T follicular helper cell (primary cell): ENCODE measurements at regions not wholly inside any gene's neighbourhood (a gene's known extent, or its start where the extent isn't known, plus 50 kb on each side); places are given as distances from the start of the nearest gene placed in this dataset.

Source experiments
- DNase-seq: peaks from one replicate; pipeline ENCODE4 v3.0.0-alpha.2; 2020; ENCODE audit warnings: low read depth

GRCh38 chr18:38923540-38923939 lies 1357.9 kb upstream of the CELF4 start:
- no peak for DNase-seq

GRCh38 chr18:38923126-38923525 lies 1357.5 kb upstream of the CELF4 start:
- DNase-seq, result no peak

GRCh38 chr18:38909972-38910371 lies 1344.4 kb upstream of the CELF4 start:
- DNase-seq, result no peak

GRCh38 chr18:38902796-38903195 lies 1337.2 kb upstream of the CELF4 start:
- DNase-seq, result no peak

GRCh38 chr18:38900445-38900844 lies 1334.8 kb upstream of the CELF4 start:
- DNase-seq, result no peak

GRCh38 chr18:38900031-38900430 lies 1334.4 kb upstream of the CELF4 start:
- DNase-seq, result no peak

- no peak for DNase-seq
These were observed 1333.7 kb upstream of the CELF4 start for GRCh38 chr18:38899252-38899651.

GRCh38 chr18:38898167-38898566 lies 1332.6 kb upstream of the CELF4 start:
- no peak for DNase-seq

- DNase-seq, result no peak
These were observed 1330.0 kb upstream of the CELF4 start for GRCh38 chr18:38895560-38895959.

GRCh38 chr18:38887671-38888020 lies 1322.0 kb upstream of the CELF4 start:
- DNase-seq, result no peak

GRCh38 chr18:38886861-38887670 lies 1321.5 kb upstream of the CELF4 start:
- DNase-seq, result no peak

GRCh38 chr18:38886235-38886634 lies 1320.6 kb upstream of the CELF4 start:
- DNase-seq, result no peak

- DNase-seq, result no peak
These were observed 1318.5 kb upstream of the CELF4 start for GRCh38 chr18:38884050-38884449.

GRCh38 chr18:38883111-38883510 lies 1317.5 kb upstream of the CELF4 start:
- no peak for DNase-seq

- DNase-seq, result no peak
These were observed 1314.3 kb upstream of the CELF4 start for GRCh38 chr18:38879871-38880270.

- no peak for DNase-seq
These were observed 1306.7 kb upstream of the CELF4 start for GRCh38 chr18:38872342-38872741.

- no peak for DNase-seq
These were observed 1303.2 kb upstream of the CELF4 start for GRCh38 chr18:38868757-38869156.

- no peak for DNase-seq
These were observed 1302.1 kb upstream of the CELF4 start for GRCh38 chr18:38867680-38868079.

- DNase-seq, result no peak
These were observed 1285.9 kb upstream of the CELF4 start for GRCh38 chr18:38851526-38851925.

- DNase-seq, result no peak
These were observed 1281.7 kb upstream of the CELF4 start for GRCh38 chr18:38847326-38847725.

GRCh38 chr18:38843291-38843690 lies 1277.7 kb upstream of the CELF4 start:
- DNase-seq, result no peak

- no peak for DNase-seq
These were observed 1260.6 kb upstream of the CELF4 start for GRCh38 chr18:38826247-38826646.

- no peak for DNase-seq
These were observed 1245.6 kb upstream of the CELF4 start for GRCh38 chr18:38811209-38811608.

GRCh38 chr18:38810789-38811188 lies 1245.2 kb upstream of the CELF4 start:
- no peak for DNase-seq
